Activated effector memory CD4-positive, alpha-beta T cell treated with Interleukin-2 at 50 U/mL for 16 hours (primary cell): ENCODE measurements at regions not wholly inside any gene's neighbourhood (a gene's known extent, or its start where the extent isn't known, plus 50 kb on each side); places are given as distances from the start of the nearest gene placed in this dataset.
"Not testable (repeated sequence)": the region's sequence is repeated elsewhere in the genome, so short reads cannot be mapped to it uniquely, and the experiment has no call there.

Experiments
- DNase-seq: peaks from one replicate; pipeline ENCODE4 v3.0.0-alpha.2; 2020

GRCh38 chr5:158473016-158473635, 614.2 kb upstream of the CLINT1 start:
- DNase-seq = no peak

- DNase-seq = no peak
Observed at GRCh38 chr5:158471535-158471924, 612.6 kb upstream of the CLINT1 start.

- no peak for DNase-seq
Observed at GRCh38 chr5:158470764-158471534, 612.0 kb upstream of the CLINT1 start.

GRCh38 chr5:158468444-158468843, 609.5 kb upstream of the CLINT1 start:
- DNase-seq = no peak

GRCh38 chr5:158466191-158466590, 607.2 kb upstream of the CLINT1 start:
- no peak for DNase-seq

- DNase-seq = no peak
Observed at GRCh38 chr5:158465086-158465972, 606.4 kb upstream of the CLINT1 start.

GRCh38 chr5:158464383-158464782, 605.4 kb upstream of the CLINT1 start:
- DNase-seq = no peak

- DNase-seq = no peak
Observed at GRCh38 chr5:158463938-158464337, 605.0 kb upstream of the CLINT1 start.

GRCh38 chr5:158463188-158463587, 604.2 kb upstream of the CLINT1 start:
- no peak for DNase-seq

- no peak for DNase-seq
Observed at GRCh38 chr5:158462349-158463114, 603.6 kb upstream of the CLINT1 start.

GRCh38 chr5:158461240-158461854, 602.4 kb upstream of the CLINT1 start:
- no peak for DNase-seq

- DNase-seq = no peak
Observed at GRCh38 chr5:158458086-158458485, 599.1 kb upstream of the CLINT1 start.

GRCh38 chr5:158456756-158457155, 597.8 kb upstream of the CLINT1 start:
- no peak for DNase-seq

GRCh38 chr5:158456241-158456640, 597.3 kb upstream of the CLINT1 start:
- no peak for DNase-seq

- DNase-seq = no peak
Observed at GRCh38 chr5:158451993-158452672, 593.2 kb upstream of the CLINT1 start.

- no peak for DNase-seq
Observed at GRCh38 chr5:158451203-158451992, 592.5 kb upstream of the CLINT1 start.

- DNase-seq = no peak
Observed at GRCh38 chr5:158450751-158451171, 591.8 kb upstream of the CLINT1 start.

GRCh38 chr5:158446761-158447160, 587.8 kb upstream of the CLINT1 start:
- not testable (repeated sequence) for DNase-seq

GRCh38 chr5:158439204-158439603, 580.3 kb upstream of the CLINT1 start:
- not testable (repeated sequence) for DNase-seq

- DNase-seq = no peak
Observed at GRCh38 chr5:158436271-158437065, 577.5 kb upstream of the CLINT1 start.
